NCI-H748 (cell line): ENCODE measurements at regions not wholly inside any gene's neighbourhood (a gene's known extent, or its start where the extent isn't known, plus 50 kb on each side); places are given as distances from the start of the nearest gene placed in this dataset.

Experiments
- DNase-seq: peaks from one replicate; lab custom pipeline; 2025; ENCODE audit not compliant: unreplicated experiment; lab: John Stamatoyannopoulos, UW

- DNase-seq = no peak
Measured at GRCh38 chr3:89625945-89626344, 518.5 kb downstream of the EPHA3 start.

DNA sequence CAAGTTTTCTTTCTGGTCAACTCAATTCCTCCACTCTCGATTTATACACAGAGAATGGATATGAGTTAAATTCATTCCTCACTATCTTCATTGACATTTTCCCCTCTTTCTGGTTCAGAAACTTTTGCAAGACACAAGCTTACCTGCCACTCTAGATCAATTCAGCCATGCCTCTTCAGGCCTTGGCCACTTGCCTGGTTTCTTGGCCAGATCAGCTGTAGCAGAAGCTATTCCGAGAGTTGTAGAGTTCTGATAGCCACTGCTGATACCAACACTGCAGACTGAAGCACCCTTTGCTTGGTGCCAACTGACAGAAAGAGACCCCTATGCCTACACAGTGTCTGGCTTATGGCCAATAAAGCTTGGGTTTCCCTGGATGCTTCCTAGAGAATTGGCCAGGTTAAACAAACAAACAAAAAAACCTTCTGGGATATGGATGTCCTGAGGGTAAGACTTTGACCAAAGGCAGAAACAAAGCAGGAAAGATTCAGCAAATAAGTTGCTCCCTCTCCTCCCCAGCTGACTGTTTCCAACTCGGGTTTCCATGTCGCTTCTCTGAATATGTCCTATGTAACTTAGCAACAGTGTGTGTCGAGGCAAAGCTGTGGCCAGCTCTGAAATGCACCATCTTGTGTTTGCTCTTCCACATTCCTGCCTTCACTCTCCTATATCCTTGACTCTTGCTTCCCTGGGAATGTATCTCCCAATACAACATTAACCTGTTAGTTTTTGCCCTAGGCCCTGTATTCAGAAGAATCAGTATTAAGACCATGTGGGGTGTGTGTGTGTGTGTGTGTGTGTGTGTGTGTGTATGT, 521.6 kb downstream of the EPHA3 start:
- peak; percentile 32 for DNase-seq

GRCh38 chr3:89635137-89635536, 527.7 kb downstream of the EPHA3 start:
- DNase-seq = no peak

DNA sequence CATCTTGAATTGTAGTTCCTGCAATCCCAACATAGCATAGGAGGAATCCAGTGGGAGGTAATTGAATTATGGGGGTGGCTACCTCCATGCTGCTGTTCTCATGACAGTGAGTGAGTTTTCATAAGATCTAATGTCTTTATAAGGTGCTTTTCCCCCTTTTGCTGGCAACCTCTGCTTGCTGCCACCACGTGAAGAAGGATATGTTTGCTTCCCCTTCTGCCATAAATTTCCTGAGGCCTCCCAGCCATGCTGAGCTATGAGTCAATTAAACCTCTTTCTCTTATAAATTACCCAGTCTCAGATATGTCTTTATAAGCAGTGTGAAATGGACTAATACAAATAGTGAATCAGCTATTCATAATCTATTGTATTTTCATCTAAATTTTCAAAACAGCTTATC, 537.3 kb downstream of the EPHA3 start:
- DNase-seq = no peak

- no peak for DNase-seq
Measured at GRCh38 chr3:89649431-89649830, 542.0 kb downstream of the EPHA3 start.

- no peak for DNase-seq
Measured at GRCh38 chr3:89654031-89654430, 546.6 kb downstream of the EPHA3 start.

DNA sequence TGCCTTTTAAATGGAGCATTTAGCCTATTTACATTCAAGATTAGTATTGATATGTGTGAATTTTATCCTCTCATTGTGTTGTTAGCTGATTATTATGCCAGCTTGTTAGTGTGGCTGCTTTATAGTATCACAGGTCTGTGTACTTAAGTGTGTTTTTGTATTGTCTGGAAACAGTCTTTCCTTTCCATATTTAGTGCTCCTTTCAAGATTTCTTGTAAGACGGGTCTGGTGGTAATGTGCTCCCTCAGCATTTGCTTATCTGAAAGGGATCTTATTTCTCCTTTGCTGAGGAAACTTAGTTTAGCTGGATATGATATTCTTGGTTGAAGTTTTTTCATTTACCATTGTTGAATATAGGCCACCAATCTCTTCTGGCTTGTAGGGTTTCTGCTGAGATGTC, 549.0 kb downstream of the EPHA3 start:
- DNase-seq = no peak

DNA sequence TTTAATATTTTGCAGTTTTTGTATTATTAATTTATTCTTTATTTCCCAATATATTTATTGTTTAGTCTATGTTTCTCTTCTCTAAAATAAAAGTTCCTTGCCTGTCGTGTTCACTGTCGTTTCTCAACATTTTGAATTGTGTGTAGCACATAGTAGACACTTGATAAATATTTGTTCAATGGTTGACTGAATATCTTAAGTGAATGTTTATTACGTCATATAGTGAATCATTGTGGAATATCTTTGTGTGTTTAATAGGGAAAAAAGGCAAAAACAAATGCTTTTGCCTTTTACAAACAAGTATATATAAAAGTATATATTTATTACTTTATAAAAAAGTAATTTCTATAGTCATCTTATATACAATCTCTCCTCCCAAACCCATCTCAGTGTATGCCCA, 572.3 kb downstream of the EPHA3 start:
- no peak for DNase-seq

DNA sequence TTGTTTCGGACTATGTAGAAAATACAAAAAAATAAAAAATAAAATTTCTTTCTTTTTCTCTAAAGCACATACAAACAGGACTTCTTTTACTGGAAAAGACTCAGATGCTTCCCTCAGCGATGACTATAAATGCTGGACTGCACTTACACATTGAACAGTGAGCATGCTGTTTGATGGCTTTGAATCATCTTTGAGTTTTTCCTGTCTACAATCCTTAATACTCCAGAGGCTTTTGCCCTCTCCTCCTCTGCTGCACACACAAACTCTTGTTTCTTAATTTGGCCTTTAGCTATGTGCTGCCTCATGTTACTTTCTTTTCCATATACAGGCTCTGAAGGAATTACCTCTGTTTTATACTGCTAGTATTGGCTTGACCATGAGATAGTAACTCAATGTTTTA, 575.1 kb downstream of the EPHA3 start:
- DNase-seq = no peak

DNA sequence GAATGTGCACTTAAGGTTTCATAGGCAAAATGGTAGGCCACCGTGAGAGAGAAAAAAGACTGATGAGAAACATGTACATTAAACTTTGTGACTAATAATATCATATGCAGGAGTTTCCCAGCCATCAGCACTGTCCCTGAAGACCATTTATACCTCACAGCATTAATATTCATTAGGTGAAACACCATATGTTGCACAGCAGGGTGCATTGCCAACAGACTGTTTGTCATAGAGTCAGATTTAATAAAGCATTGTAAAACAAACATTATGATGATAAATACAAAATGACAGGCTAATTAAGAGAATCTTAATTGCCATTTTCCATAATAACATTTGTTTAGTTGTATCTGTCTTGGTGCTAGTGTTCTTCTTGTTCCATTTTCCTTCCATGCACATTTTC, 578.3 kb downstream of the EPHA3 start:
- DNase-seq = peak; percentile 36

DNA sequence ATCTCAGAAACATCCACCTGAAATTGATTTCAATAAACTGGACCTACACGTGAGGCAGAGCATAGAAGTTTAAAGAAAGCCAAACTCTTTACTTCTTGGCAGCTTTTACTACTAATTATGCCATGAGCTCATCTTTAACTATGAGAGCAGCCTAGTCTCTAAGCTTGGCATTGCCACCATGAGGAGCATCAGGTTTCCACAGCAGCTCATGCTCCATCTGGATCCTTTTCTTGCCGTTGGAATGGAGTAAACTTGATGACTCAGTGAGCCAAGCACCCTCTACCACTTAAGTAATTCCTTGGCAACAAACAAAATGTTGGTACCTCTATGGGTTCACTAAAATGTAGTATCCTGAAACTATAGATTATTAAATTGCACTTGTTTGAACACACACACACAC, 583.2 kb downstream of the EPHA3 start:
- DNase-seq = peak; percentile 8

GRCh38 chr3:89692601-89693000, 585.2 kb downstream of the EPHA3 start:
- DNase-seq = no peak

GRCh38 chr3:89697321-89697916, 590.0 kb downstream of the EPHA3 start:
- DNase-seq = no peak

- DNase-seq = no peak
Measured at GRCh38 chr3:89698208-89698830, 590.9 kb downstream of the EPHA3 start.

DNA sequence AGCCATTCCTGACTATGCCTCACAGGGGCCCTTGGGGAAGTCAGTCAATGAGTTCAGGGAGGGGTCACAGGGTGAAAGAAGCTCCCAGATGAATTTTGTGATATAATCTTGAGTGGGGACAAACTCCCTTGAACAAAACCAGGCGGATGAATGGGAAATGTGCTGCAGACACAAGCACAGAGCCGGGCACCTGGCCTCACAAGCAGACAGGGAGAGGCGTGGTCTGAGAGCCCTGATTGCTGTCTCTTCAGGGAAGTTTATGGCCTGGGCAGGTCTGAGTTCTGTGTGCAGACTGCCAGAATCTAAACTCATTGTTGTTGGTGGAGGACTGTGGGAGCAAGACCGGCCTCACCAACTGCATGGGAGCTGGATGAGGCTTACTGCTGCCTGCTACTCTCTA, 591.8 kb downstream of the EPHA3 start:
- DNase-seq = no peak

DNA sequence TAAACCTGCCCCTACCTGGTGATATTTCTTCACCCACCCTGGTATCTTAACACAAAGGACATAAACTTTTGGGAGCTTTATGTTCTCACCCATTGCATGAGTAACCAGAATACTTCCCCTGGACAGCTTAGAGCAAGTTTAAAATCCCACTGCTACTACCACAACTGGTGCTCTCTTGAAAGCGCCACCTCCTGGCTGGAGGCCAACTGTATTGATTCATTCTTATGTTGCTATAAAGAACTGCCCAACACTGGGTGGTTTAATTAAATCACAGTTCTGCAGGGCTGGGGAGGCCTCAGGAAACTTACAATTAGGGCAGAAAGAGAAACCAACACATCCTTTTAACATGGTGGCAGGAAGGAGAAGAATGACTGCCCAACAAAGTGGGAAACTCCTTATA, 592.4 kb downstream of the EPHA3 start:
- peak; percentile 4 for DNase-seq

DNA sequence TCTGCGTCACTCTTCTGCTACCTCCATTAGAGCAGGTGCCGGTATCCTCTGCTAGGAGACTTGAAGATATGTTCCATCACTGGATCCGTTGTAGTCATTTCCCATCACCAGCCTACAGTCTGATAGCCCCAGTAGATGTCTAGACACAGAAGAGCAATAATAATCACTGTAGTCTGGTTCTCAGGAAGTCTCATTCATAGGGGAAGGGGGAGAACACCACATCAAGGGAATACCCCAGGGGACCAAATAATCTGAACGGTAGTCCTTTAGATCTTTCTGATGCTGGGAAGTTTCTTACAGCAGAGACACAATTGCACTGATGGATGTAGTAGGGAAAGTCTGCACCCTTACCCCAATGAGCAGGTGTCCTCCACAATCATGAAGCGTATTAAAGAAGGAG, 595.0 kb downstream of the EPHA3 start:
- no peak for DNase-seq

DNA sequence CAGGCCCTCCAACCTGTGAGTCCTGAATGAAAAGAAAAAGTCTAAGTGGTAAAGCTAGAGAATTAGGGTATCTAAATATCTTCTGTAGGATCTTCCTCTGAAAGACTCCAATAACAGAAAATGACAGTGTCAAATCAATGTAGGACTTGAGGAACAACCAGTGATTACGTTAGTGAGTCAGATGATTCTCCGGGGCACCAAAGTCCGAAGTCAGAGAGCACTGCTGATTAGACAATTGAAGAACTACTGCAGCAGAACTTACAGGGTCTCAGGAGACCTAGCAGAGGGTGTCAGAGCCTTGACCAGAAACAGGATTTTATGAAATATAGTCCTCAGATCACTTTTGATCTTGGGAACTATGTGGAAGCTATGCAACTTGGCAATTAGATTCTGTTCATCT, 605.8 kb downstream of the EPHA3 start:
- DNase-seq = no peak

- no peak for DNase-seq
Measured at GRCh38 chr3:89714237-89714636, 606.8 kb downstream of the EPHA3 start.

GRCh38 chr3:89740080-89740880, 632.9 kb downstream of the EPHA3 start:
- no peak for DNase-seq

DNA sequence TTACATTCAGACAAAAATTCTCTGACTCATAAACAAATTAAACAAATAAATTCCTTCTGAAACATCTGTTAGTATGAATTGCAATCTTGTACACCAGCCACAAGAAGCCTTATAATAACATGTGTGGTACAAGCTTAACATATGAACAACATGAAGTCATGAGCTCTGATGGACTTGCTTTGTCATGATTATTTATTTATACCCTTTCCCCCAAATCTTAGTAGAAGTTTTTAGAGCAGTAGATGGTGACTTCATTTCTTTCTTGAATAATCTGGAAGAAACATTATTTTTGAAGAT, 633.4 kb downstream of the EPHA3 start:
- DNase-seq = no peak

GRCh38 chr3:89742546-89742945, 635.1 kb downstream of the EPHA3 start:
- DNase-seq = no peak
